ENCODE measurements at regions not wholly inside any gene's neighbourhood (a gene's known extent, or its start where the extent isn't known, plus 50 kb on each side); places are given as distances from the start of the nearest gene placed in this dataset.

GRCh38 chr6:138593124-138593877 is 94.0 kb upstream of the NHSL1 start:
- TF ChIP-seq CTCF (IDR thresholded peaks at IDR 0.05; ENCODE audit: insufficient read depth, low read depth, low read length) (no peak), EZH2 (IDR thresholded peaks at IDR 0.05; ENCODE audit: insufficient read depth, low read length) (no peak)
- peak; percentile 78 for FAIRE-seq
- H3K9ac ChIP-seq (ENCODE audit: low read length): peak overlapping the region; percentile 79
- Mint-ChIP-seq H3K27me3 (ENCODE audit: low read depth, unreplicated experiment) (no peaks in the 10 kb centered on the region), H3K9me3 (ENCODE audit: unreplicated experiment) (no peaks in the 10 kb centered on the region), H3K4me1 (ENCODE audit: low read depth, unreplicated experiment) (peaks cover 20% of the 10 kb centered on the region), H3K36me3 (ENCODE audit: low read depth, unreplicated experiment) (no peaks in the 10 kb centered on the region), H3K4me3 (ENCODE audit: unreplicated experiment) (peak overlapping the region; percentile 55), H3K27ac (ENCODE audit: unreplicated experiment) (peak overlapping the region; percentile 86)
- peaks cover 8% of the 10 kb centered on the region for H3K79me2 ChIP-seq (ENCODE audit: insufficient read depth, low read length)
- peak overlapping the region; percentile 88 for H3K27ac ChIP-seq (ENCODE audit: low read depth, low read length)
- H3K27me3 ChIP-seq (ENCODE audit: insufficient read depth, low read length): no peaks in the 10 kb centered on the region
- H2AFZ ChIP-seq (ENCODE audit: low read depth, low read length): peak overlapping the region; percentile 65
- peaks cover 31% of the 10 kb centered on the region for H3K4me1 ChIP-seq (ENCODE audit: insufficient read depth, low read length)
- H3K36me3 ChIP-seq (ENCODE audit: insufficient read depth, low read length): no peaks in the 10 kb centered on the region
- peak overlapping the region; percentile 83 for H3K4me2 ChIP-seq (ENCODE audit: low read length)
- peak; percentile 98 for DNase-seq (ENCODE audit: low read depth)
- H3K4me3 ChIP-seq (ENCODE audit: insufficient read depth, low read depth, low read length): peak overlapping the region; percentile 44
- H3K9me3 ChIP-seq (ENCODE audit: insufficient read depth, low read depth, low read length): no peaks in the 10 kb centered on the region
- no peaks in the 10 kb centered on the region for H4K20me1 ChIP-seq (ENCODE audit: insufficient read depth, low read length)

GRCh38 chr6:138593909-138594757 is 94.8 kb upstream of the NHSL1 start:
- peaks cover 31% of the 10 kb centered on the region for H3K4me1 ChIP-seq (ENCODE audit: insufficient read depth, low read length)
- H3K9me3 Mint-ChIP-seq (ENCODE audit: unreplicated experiment): no peaks in the 10 kb centered on the region
- no peak for DNase-seq (ENCODE audit: low read depth)
- peak overlapping the region; percentile 79 for H3K9ac ChIP-seq (ENCODE audit: low read length)
- H3K79me2 ChIP-seq (ENCODE audit: insufficient read depth, low read length): peaks cover 8% of the 10 kb centered on the region
- no peaks in the 10 kb centered on the region for H3K27me3 Mint-ChIP-seq (ENCODE audit: low read depth, unreplicated experiment)
- no peak for FAIRE-seq
- H3K9me3 ChIP-seq (ENCODE audit: insufficient read depth, low read depth, low read length): no peaks in the 10 kb centered on the region
- H3K36me3 Mint-ChIP-seq (ENCODE audit: low read depth, unreplicated experiment): no peaks in the 10 kb centered on the region
- no peaks in the 10 kb centered on the region for H4K20me1 ChIP-seq (ENCODE audit: insufficient read depth, low read length)
- no peak for TF ChIP-seq EZH2 (IDR thresholded peaks at IDR 0.05; ENCODE audit: insufficient read depth, low read length)
- TF ChIP-seq CTCF (IDR thresholded peaks at IDR 0.05; ENCODE audit: insufficient read depth, low read depth, low read length): no peak
- H3K4me1 Mint-ChIP-seq (ENCODE audit: low read depth, unreplicated experiment): peaks cover 20% of the 10 kb centered on the region
- H3K4me2 ChIP-seq (ENCODE audit: low read length): peak overlapping the region; percentile 83
- peak overlapping the region; percentile 37 for H2AFZ ChIP-seq (ENCODE audit: low read depth, low read length)
- H3K27me3 ChIP-seq (ENCODE audit: insufficient read depth, low read length): no peaks in the 10 kb centered on the region
- H3K36me3 ChIP-seq (ENCODE audit: insufficient read depth, low read length): no peaks in the 10 kb centered on the region
- peak overlapping the region; percentile 88 for H3K27ac ChIP-seq (ENCODE audit: low read depth, low read length)
- H3K27ac Mint-ChIP-seq (ENCODE audit: unreplicated experiment): peak overlapping the region; percentile 86
- H3K4me3 Mint-ChIP-seq (ENCODE audit: unreplicated experiment): peak overlapping the region; percentile 25
- H3K4me3 ChIP-seq (ENCODE audit: insufficient read depth, low read depth, low read length): peak overlapping the region; percentile 44
